HEK293 (cell line): ENCODE measurements at regions not wholly inside any gene's neighbourhood (a gene's known extent, or its start where the extent isn't known, plus 50 kb on each side); places are given as distances from the start of the nearest gene placed in this dataset.

ENCODE experiments used
- CTCF ChIA-PET: fragments of 350-600 bp; formaldehyde crosslinking; extraction: SDS; loops from one replicate; lab custom pipeline; 2021; ENCODE audit warnings: antibody characterized with exemption; lab: Yijun Ruan, JAX
- POLR2A ChIA-PET: fragments of 300-600 bp; formaldehyde crosslinking; extraction: SDS; loops from one replicate; lab custom pipeline; 2020; ENCODE audit warnings: antibody characterized with exemption, inconsistent platforms; lab: Yijun Ruan, JAX
- H3K27ac ChIP-seq: fragments of 200-500 bp; sonication (Bioruptor generic); 2 replicates; pipeline ENCODE4 v1.5.1; 2014; ENCODE audit warnings: low read depth, low read length, control low read depth, inconsistent platforms; ENCODE audit errors: extremely low read depth
- H3K36me3 ChIP-seq, 2 experiments: fragments of 200-500 bp in 1 of 2; sonication (Bioruptor generic) in 1 of 2; 1 replicate in 1 of 2; 2 replicates in 1 of 2; pipeline ENCODE4 v1.5.1; 2014 to 2017; ENCODE audit warnings: inconsistent platforms in 2 of 2, low read length in 2 of 2; ENCODE audit not compliant: control insufficient read depth in 2 of 2, insufficient read depth in 1 of 2
- H3K4me1 ChIP-seq: fragments of 200-500 bp; sonication (Bioruptor generic); 2 replicates; pipeline ENCODE4 v1.5.1; 2014; ENCODE audit warnings: mild to moderate bottlenecking, low read length, inconsistent platforms; ENCODE audit not compliant: control insufficient read depth, insufficient read depth
- H3K4me3 ChIP-seq: 2 replicates; pipeline ENCODE4 v1.5.1; 2011; ENCODE audit warnings: low read depth, mild to moderate bottlenecking, control low read depth, low read length, moderate library complexity
- H3K9me3 ChIP-seq: fragments of 200-500 bp; sonication (Bioruptor generic); 2 replicates; pipeline ENCODE4 v1.5.1; 2014; ENCODE audit warnings: low read depth, low read length, inconsistent platforms; ENCODE audit not compliant: control insufficient read depth, insufficient read depth
- GLI2 ChIP-seq: fragments of 450-650 bp; formaldehyde crosslinking; IDR thresholded peaks from 2 replicates; pipeline ENCODE4; 2017; ENCODE audit warnings: missing biosample characterization, missing genetic modification characterization, low read depth, borderline replicate concordance
- GLI4 ChIP-seq: fragments of 450-650 bp; formaldehyde crosslinking; IDR thresholded peaks from 2 replicates; pipeline ENCODE4 v1.5.1; 2016; ENCODE audit warnings: missing biosample characterization, missing genetic modification characterization
- MYNN ChIP-seq: fragments of 450-650 bp; formaldehyde crosslinking; IDR thresholded peaks from 2 replicates; pipeline ENCODE4 v1.5.1; 2016; ENCODE audit warnings: missing biosample characterization, missing genetic modification characterization, borderline replicate concordance
- OVOL3 ChIP-seq: fragments of 450-650 bp; formaldehyde crosslinking; IDR thresholded peaks from 2 replicates; pipeline ENCODE4 v1.5.1; 2016; ENCODE audit warnings: missing biosample characterization, missing genetic modification characterization
- SP3 ChIP-seq: fragments of 450-650 bp; formaldehyde crosslinking; IDR thresholded peaks from 2 replicates; pipeline ENCODE4 v1.5.1; 2016; ENCODE audit warnings: missing biosample characterization, missing genetic modification characterization
- WT1 ChIP-seq: fragments of 450-650 bp; formaldehyde crosslinking; IDR thresholded peaks from 2 replicates; pipeline ENCODE4 v1.5.1; 2016; ENCODE audit warnings: missing biosample characterization, missing genetic modification characterization
- ZBTB21 ChIP-seq: fragments of 450-650 bp; formaldehyde crosslinking; IDR thresholded peaks from 2 replicates; pipeline ENCODE4 v1.5.1; 2017; ENCODE audit warnings: missing biosample characterization, missing genetic modification characterization
- ZNF10 ChIP-seq: fragments of 450-650 bp; formaldehyde crosslinking; IDR thresholded peaks from 2 replicates; pipeline ENCODE4 v1.5.1; 2017; ENCODE audit warnings: missing biosample characterization, missing genetic modification characterization
- ZNF202 ChIP-seq: fragments of 450-650 bp; formaldehyde crosslinking; IDR thresholded peaks from 2 replicates; pipeline ENCODE4 v1.5.1; 2016; ENCODE audit warnings: missing biosample characterization, missing genetic modification characterization, borderline replicate concordance
- ZNF214 ChIP-seq: fragments of 450-650 bp; formaldehyde crosslinking; IDR thresholded peaks from 2 replicates; pipeline ENCODE4 v1.5.1; 2017; ENCODE audit warnings: missing biosample characterization, mild to moderate bottlenecking, missing genetic modification characterization, borderline replicate concordance
- ZNF335 ChIP-seq: fragments of 450-650 bp; formaldehyde crosslinking; conservative IDR thresholded peaks from 2 replicates; pipeline ENCODE4 v1.5.1; 2016; ENCODE audit warnings: missing biosample characterization, missing genetic modification characterization
- ZNF366 ChIP-seq: fragments of 450-650 bp; formaldehyde crosslinking; conservative IDR thresholded peaks from 2 replicates; pipeline ENCODE4 v1.5.1; 2016; ENCODE audit warnings: missing biosample characterization, missing genetic modification characterization
- ZNF514 ChIP-seq: fragments of 450-650 bp; formaldehyde crosslinking; IDR thresholded peaks from 2 replicates; pipeline ENCODE4 v1.5.1; 2016; ENCODE audit warnings: missing biosample characterization, missing genetic modification characterization
- ZNF529 ChIP-seq: fragments of 450-650 bp; formaldehyde crosslinking; IDR thresholded peaks from 2 replicates; pipeline ENCODE4 v1.5.1; 2017; ENCODE audit warnings: missing genetic modification characterization, missing biosample characterization; ENCODE audit not compliant: insufficient replicate concordance
- ZNF571 ChIP-seq: fragments of 450-650 bp; formaldehyde crosslinking; IDR thresholded peaks from 2 replicates; pipeline ENCODE4 v1.5.0; 2017; ENCODE audit warnings: missing biosample characterization, missing genetic modification characterization
- ZNF654 ChIP-seq: fragments of 450-650 bp; formaldehyde crosslinking; IDR thresholded peaks from 2 replicates; pipeline ENCODE4 v1.5.1; 2016; ENCODE audit warnings: low read depth, missing biosample characterization, missing genetic modification characterization
- ZNF701 ChIP-seq: fragments of 450-650 bp; formaldehyde crosslinking; IDR thresholded peaks from 2 replicates; pipeline ENCODE4 v1.5.1; 2016; ENCODE audit warnings: missing biosample characterization, missing genetic modification characterization
- ZNF776 ChIP-seq: fragments of 450-650 bp; formaldehyde crosslinking; IDR thresholded peaks from 2 replicates; pipeline ENCODE4 v1.5.0; 2017; ENCODE audit warnings: missing biosample characterization, missing genetic modification characterization, borderline replicate concordance
- TF ChIP-seq, protein P1 (sequence below): fragments of 450-650 bp; formaldehyde crosslinking; IDR thresholded peaks from 2 replicates; pipeline ENCODE4 v1.5.1; 2016; ENCODE audit warnings: missing biosample characterization, missing genetic modification characterization
- TF ChIP-seq, protein P2 (sequence below): fragments of 450-650 bp; formaldehyde crosslinking; IDR thresholded peaks from 2 replicates; pipeline ENCODE4 v1.5.1; 2016; ENCODE audit warnings: missing biosample characterization, missing genetic modification characterization
- TF ChIP-seq, protein P3 (sequence below): fragments of 450-650 bp; formaldehyde crosslinking; IDR thresholded peaks from 2 replicates; pipeline ENCODE4 v1.5.1; 2016; ENCODE audit warnings: missing biosample characterization, missing genetic modification characterization
- TF ChIP-seq, protein P4 (sequence below): fragments of 450-650 bp; formaldehyde crosslinking; IDR thresholded peaks from 2 replicates; pipeline ENCODE4 v1.5.1; 2016; ENCODE audit warnings: missing biosample characterization, missing genetic modification characterization

DNA sequence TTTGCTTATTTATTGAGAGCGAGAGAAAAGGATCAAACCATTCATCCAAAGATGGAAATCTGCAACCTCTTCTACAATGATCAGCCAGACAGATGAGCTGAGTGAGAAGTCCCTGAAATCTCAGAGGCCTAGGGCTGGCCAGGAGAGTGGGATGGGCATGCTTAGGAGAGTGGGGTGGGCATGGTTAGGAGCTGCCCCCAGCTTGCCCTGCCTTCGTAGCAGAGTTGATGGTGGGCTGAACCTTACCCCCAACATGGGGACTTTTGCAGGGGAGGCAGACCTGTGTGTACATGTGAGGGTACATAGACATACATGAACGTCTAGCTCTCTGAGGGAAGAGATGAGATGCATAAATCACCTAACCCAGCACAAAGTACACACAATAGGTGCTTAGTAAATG is 95.7 kb upstream of the ESRRB start (continued):
- no peak for TF ChIP-seq OVOL3 (tag by site-specific recombination)
- no peak for TF ChIP-seq ZNF776 (tag by site-specific recombination)
- no peak for TF ChIP-seq ZNF366 (tag by site-specific recombination)
- TF ChIP-seq, protein P1, sequence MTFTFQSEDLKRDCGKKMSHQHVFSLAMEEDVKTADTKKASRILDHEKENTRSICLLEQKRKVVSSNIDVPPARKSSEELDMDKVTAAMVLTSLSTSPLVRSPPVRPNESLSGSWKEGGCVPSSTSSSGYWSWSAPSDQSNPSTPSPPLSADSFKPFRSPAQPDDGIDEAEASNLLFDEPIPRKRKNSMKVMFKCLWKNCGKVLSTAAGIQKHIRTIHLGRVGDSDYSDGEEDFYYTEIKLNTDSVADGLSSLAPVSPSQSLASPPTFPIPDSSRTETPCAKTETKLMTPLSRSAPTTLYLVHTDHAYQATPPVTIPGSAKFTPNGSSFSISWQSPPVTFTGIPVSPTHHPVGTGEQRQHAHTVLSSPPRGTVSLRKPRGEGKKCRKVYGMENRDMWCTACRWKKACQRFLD: no peak
- no peak for TF ChIP-seq SP3 (tag by site-specific recombination)
- TF ChIP-seq MYNN: no peak

GRCh38 chr14:76282581-76282980 is 93.4 kb upstream of the ESRRB start:
- Histone ChIP-seq H3K36me3 (no peaks in the 10 kb centered on the region), H3K9me3 (no peaks in the 10 kb centered on the region), H3K27ac (no peak overlapping the region), H3K4me3 (no peak overlapping the region), H3K4me1 (no peaks in the 10 kb centered on the region)
- TF ChIP-seq, protein P2, sequence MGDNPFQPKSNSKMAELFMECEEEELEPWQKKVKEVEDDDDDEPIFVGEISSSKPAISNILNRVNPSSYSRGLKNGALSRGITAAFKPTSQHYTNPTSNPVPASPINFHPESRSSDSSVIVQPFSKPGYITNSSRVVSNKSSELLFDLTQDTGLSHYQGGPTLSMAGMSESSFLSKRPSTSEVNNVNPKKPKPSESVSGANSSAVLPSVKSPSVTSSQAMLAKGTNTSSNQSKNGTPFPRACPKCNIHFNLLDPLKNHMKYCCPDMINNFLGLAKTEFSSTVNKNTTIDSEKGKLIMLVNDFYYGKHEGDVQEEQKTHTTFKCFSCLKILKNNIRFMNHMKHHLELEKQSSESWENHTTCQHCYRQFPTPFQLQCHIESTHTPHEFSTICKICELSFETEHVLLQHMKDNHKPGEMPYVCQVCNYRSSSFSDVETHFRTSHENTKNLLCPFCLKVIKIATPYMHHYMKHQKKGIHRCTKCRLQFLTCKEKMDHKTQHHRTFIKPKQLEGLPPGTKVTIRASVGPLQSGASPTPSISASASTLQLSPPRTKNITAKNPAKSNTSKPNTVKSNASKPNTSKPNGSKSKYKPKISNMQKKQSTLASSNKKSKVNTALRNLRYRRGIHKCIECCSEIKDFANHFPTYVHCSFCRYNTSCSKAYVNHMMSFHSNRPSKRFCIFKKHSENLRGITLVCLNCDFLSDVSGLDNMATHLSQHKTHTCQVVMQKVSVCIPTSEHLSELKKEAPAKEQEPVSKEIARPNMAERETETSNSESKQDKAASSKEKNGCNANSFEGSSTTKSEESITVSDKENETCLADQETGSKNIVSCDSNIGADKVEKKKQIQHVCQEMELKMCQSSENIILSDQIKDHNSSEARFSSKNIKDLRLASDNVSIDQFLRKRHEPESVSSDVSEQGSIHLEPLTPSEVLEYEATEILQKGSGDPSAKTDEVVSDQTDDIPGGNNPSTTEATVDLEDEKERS (tag by site-specific recombination): no peak
- TF ChIP-seq WT1 (tag by site-specific recombination): no peak
- TF ChIP-seq ZNF10 (tag by site-specific recombination): peak; percentile 98
- CTCF ChIA-PET: no interaction called here
- POLR2A ChIA-PET: no interaction called here

DNA sequence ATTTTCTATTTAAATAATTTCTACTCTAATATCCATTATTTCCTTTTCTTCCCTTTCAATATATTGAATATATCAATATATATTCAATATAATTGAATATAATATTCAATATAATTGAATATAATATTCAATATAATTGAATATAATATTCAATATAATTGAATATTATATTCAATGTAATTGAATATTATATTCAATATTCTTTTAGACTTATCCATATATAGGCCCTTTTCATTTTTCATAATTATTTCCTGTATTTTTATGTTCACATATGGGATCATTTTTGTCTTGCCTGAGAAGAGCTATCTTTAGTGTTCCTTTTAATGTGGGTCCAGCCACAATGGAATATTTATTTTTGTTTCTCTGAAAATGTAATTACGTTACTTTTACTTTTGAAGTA is 88.9 kb upstream of the ESRRB start:
- Histone ChIP-seq H3K4me3 (no peak overlapping the region), H3K27ac (no peak overlapping the region), H3K9me3 (no peaks in the 10 kb centered on the region), H3K4me1 (no peaks in the 10 kb centered on the region), H3K36me3 (no peaks in the 10 kb centered on the region)
- ChIA-PET CTCF (interaction anchor here (0.7 kb wide), 1 partner anchor 171 kb away, joined by 3 read pairs; no protein-coding TSS in a partner anchor), POLR2A (no interaction called here)
- TF ChIP-seq ZNF701 (tag by site-specific recombination) (no peak), ZNF202 (no peak), GLI2 (no peak), ZBTB21 (tag by site-specific recombination) (no peak), ZNF214 (tag by site-specific recombination) (no peak), GLI4 (tag by site-specific recombination) (no peak), ZNF335 (no peak), ZNF571 (no peak), ZNF529 (no peak), ZNF654 (no peak), ZNF514 (no peak)
- TF ChIP-seq, protein P3, sequence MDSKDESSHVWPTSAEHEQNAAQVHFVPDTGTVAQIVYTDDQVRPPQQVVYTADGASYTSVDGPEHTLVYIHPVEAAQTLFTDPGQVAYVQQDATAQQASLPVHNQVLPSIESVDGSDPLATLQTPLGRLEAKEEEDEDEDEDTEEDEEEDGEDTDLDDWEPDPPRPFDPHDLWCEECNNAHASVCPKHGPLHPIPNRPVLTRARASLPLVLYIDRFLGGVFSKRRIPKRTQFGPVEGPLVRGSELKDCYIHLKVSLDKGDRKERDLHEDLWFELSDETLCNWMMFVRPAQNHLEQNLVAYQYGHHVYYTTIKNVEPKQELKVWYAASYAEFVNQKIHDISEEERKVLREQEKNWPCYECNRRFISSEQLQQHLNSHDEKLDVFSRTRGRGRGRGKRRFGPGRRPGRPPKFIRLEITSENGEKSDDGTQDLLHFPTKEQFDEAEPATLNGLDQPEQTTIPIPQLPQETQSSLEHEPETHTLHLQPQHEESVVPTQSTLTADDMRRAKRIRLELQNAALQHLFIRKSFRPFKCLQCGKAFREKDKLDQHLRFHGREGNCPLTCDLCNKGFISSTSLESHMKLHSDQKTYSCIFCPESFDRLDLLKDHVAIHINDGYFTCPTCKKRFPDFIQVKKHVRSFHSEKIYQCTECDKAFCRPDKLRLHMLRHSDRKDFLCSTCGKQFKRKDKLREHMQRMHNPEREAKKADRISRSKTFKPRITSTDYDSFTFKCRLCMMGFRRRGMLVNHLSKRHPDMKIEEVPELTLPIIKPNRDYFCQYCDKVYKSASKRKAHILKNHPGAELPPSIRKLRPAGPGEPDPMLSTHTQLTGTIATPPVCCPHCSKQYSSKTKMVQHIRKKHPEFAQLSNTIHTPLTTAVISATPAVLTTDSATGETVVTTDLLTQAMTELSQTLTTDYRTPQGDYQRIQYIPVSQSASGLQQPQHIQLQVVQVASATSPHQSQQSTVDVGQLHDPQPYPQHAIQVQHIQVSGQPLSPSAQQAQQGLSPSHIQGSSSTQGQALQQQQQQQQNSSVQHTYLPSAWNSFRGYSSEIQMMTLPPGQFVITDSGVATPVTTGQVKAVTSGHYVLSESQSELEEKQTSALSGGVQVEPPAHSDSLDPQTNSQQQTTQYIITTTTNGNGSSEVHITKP: no peak
- TF ChIP-seq, protein P4, sequence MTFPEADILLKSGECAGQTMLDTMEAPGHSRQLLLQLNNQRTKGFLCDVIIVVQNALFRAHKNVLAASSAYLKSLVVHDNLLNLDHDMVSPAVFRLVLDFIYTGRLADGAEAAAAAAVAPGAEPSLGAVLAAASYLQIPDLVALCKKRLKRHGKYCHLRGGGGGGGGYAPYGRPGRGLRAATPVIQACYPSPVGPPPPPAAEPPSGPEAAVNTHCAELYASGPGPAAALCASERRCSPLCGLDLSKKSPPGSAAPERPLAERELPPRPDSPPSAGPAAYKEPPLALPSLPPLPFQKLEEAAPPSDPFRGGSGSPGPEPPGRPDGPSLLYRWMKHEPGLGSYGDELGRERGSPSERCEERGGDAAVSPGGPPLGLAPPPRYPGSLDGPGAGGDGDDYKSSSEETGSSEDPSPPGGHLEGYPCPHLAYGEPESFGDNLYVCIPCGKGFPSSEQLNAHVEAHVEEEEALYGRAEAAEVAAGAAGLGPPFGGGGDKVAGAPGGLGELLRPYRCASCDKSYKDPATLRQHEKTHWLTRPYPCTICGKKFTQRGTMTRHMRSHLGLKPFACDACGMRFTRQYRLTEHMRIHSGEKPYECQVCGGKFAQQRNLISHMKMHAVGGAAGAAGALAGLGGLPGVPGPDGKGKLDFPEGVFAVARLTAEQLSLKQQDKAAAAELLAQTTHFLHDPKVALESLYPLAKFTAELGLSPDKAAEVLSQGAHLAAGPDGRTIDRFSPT (tag by site-specific recombination): no peak
